Stimulated activated CD8-positive, alpha-beta memory T cell treated with anti-CD3 and anti-CD28 coated beads, Interleukin-7, amount 100 ng/mL, for 4 hours (primary cell): ENCODE measurements at regions not wholly inside any gene's neighbourhood (a gene's known extent, or its start where the extent isn't known, plus 50 kb on each side); places are given as distances from the start of the nearest gene placed in this dataset.

Experiments used
- DNase-seq, 2 donors: peaks; one replicate each; pipeline ENCODE4 v3.0.0-alpha.2; 2020; ENCODE audit warnings: low read depth in 2 of 2

- no peak for DNase-seq
Measured at GRCh38 chr2:37837628-37838328, 87.3 kb upstream of the RMDN2 start.

DNA sequence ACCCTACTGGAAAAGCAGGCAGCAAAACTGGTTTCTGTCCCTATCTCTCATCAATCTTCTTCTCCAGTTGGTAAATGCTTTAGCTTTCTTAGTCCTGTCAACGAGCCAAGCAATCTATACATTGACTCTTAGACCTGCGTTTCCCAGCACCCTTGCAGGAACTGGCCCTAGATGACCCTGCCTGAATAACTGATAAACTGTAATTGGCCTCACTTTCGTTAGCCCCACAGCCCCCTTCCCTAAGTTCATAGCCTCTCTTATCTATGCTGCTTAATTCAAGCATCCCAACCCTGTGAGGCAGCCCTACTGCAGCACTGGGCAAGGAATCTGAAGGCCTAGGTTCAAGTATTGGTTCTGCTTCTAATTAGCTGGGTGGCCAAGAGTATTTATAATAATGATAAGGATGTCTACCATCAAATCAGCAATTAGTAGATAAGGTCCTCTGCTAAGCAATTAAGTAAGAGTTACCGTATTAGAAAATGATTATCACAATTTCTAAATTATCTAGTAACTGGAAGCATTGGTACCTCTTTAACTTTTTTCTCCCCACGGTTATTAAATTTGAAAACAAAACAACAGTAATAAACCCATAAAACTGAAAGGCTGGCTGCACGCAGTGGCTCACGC, 86.4 kb upstream of the RMDN2 start:
- DNase-seq, result no peak

GRCh38 chr2:37839991-37840390, 85.1 kb upstream of the RMDN2 start:
- no peak for DNase-seq

- no peak for DNase-seq
Measured at GRCh38 chr2:37842732-37843440, 82.2 kb upstream of the RMDN2 start.

GRCh38 chr2:37843556-37843955, 81.5 kb upstream of the RMDN2 start:
- no peak for DNase-seq

GRCh38 chr2:37846207-37846606, 78.9 kb upstream of the RMDN2 start:
- DNase-seq, result no peak

- DNase-seq, result no peak
Measured at GRCh38 chr2:37847792-37848191, 77.3 kb upstream of the RMDN2 start.

GRCh38 chr2:37848451-37848850, 76.6 kb upstream of the RMDN2 start:
- no peak for DNase-seq

GRCh38 chr2:37849911-37850310, 75.2 kb upstream of the RMDN2 start:
- no peak for DNase-seq

DNA sequence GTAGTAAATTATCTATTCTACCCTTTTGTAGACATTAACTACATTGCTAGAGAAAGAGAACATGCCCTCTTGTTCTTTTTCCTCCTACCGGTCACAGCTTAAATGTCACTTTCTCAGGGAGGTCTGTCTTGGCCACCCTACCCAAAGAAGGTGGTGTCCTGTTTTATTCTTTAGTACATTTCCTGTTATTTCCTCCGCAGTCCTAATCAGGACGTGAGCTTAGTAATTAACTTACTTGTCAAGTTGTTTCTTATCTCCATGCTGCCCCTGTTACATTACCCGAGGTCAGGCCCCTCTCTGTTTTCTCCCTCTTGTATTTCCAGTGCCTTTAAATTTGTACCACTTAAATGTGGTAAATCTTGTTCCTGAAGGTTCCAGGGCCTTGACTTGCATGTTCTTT, 73.7 kb upstream of the RMDN2 start:
- DNase-seq, result no peak

DNA sequence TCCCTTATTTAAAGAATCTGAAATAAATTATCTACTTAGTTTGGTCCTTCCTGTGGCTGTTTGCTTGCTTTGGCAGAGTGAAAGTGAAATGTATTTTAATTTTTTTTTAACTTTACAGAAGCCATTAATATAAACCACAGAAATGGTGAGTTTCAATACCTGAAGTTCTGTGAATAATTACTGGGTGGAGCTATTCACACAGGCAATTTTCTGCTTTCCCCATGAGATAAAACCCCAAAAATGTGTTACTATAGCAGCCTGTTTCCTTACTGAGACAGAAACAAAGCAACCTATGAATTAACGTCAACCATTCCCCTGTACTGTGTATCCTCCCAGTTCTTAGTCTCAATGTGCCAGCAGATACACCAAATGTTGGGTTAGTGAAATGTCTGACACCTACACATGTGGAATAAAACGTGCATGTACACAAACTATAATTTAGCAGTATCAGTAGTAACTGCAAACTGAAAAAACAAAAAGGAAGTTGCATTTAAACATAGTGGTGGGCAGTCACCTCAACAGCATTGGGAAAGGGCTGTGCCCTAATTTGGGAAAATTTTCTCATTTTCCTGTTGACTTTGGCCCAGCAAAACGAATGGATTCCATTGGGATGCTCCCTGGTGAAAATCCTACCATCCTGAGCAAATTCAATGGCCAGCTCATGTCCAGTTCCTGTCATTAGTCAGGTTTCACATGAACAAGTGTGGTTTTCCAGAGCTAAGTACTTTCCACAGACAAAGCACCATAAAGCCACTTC, 73.1 kb upstream of the RMDN2 start:
- DNase-seq, result no peak

DNA sequence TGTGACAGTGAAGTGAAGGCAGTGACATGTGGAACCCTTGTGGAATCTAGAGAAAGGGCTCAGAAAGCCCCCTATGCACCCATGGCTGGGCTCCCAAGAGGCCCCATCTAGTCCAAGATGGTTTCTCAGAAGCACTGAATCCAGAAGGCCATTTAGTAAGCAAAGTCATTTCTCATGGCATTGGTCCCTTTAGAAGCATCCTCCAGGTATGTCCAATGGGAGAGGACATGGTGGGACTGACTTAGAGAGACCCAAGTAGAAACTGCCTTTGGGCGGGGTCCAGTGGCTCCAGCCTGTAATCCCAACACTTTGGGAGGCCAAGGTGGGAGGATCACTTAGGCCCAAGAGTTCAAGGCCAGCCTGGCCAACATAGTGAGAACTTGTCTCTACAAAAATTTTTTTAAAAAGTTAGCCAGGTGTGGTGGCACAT, 72.5 kb upstream of the RMDN2 start:
- no peak for DNase-seq

DNA sequence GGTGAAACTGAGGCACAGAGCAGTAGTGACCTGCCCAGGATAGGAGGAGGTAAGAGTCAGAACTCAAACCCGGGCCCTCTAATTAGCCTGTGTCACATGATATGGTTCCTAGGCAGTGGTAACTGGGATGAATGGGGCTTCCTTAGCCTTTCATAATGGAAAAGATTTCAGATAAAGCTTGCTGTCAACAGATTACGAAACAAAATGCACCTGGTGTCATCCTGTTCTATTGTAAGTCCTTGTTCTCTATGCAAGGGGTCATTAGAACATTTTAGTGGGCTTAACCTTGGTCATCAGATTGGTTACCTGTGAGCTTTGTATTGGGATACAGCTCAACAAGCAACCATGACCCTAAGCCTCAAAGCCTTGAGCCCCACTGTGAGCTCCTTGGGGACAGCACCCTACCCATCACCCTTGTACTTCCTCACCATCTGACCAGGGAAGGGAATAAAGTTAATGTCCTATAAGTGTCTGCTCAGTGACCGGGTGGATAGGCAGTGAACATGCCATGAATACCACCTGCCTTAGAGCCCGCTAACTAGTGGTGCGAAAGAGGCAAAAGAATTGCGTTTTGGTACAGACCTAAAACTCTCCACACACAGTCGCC, 70.3 kb upstream of the RMDN2 start:
- DNase-seq, result no peak

DNA sequence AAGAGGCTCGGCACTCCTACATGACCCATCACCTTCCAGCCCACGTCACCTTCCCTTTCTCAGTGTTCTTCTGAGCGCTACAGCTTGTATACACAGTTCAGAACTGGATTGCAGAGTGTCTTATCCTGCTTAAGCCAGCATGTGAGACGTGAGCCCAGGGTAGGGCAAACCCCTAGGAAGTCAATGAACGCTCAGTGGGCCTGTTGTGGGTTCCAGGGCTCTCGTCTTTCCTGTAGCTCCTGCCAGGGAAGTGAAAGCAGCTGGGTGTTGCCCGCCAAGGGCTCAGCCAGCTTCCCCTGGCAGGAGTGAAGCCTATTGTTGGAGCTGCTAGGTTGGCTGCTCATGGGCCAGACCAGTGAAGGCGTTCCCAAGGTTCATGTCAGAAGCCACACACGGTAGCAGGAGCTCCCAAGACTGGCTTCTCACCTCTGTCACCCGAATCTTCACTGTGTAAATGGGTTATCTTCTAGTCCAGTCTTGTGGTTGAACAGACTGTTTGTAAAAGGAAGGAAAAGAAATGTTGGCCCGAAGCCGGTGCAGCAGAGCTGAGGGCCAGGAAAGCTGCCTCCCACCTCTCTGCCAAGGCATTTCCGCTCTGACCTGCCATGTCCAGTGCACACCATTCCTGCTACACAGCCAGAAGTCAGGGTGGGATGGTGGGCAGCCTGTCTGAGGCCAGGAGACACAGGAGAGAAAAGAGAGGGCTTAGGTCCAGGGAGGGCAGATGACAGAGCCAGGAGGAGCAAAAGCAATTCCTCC, 69.6 kb upstream of the RMDN2 start:
- DNase-seq, result no peak

GRCh38 chr2:37856101-37856751, 68.9 kb upstream of the RMDN2 start:
- no peak for DNase-seq

DNA sequence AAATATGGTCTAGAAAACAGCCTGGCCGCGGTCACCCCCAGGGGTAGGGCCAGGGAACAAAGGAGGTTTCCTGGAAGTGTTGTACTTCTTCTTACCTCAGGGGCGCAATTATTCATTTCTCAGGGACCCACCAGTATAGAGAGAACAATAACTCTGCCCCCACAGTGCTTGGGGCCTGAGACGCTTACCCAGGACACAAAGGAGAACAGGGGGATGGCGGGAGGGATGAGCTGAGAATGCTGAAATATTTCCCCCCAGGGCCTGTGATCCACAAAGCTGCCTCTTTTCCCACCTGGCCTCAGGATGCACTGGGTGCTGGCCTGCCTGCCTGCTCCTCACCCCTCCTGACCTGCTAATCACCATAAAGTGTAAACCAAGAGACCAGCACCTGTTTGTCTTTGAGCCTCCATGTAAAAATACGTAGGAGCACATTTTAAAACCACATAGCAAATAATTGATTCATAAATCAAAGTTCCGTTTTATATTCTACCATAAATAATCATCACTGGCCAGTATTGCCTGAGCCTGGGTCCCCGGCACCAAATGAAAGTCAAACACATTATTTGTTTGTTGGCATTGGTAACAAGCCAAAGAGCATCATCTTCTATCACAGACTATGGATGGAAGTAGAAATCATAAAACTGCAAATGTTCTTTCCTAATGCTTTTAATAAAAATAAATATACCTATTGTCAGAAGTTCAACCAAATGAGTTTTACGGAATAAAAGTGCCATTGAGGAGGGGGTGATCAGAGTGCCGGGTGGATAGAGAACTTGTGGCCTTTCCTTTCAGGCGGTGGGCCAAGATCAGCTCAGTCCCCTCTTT, 67.3 kb upstream of the RMDN2 start:
- DNase-seq, result no peak

DNA sequence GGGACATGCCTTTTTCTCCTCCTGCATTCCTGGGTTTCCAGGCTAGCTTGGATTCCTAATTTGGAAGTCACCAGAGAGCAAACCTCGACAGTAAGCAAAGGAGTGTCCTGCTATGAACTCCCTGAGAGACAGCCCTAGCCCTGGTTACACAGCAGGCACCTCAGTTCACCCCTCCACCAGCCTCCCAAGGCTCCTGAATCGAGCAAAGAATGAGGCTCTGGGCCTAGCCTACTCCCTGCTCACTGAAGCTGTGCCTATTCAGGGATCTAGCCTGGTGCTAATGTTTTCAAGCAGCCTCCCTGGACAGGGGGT, 66.7 kb upstream of the RMDN2 start:
- no peak for DNase-seq

- DNase-seq, result no peak
Measured at GRCh38 chr2:37858725-37859267, 66.3 kb upstream of the RMDN2 start.

- DNase-seq, result no peak
Measured at GRCh38 chr2:37862620-37863019, 62.5 kb upstream of the RMDN2 start.

GRCh38 chr2:37864217-37864616, 60.9 kb upstream of the RMDN2 start:
- DNase-seq, result no peak
